Effector memory CD8-positive, alpha-beta T cell (primary cell): ENCODE measurements at regions not wholly inside any gene's neighbourhood (a gene's known extent, or its start where the extent isn't known, plus 50 kb on each side); places are given as distances from the start of the nearest gene placed in this dataset.
"Not testable (repeated sequence)": the region's sequence is repeated elsewhere in the genome, so short reads cannot be mapped to it uniquely, and the experiment has no call there.

ENCODE experiments used
- ATAC-seq: fragments of 150-1000 bp; cut with Tn5 transposase; replicated peaks from 2 replicates; pipeline ENCODE4 v1.10.0; 2021; ENCODE audit warnings: mild to moderate bottlenecking, moderate library complexity
- DNase-seq, 3 experiments: peaks; one replicate each; pipeline ENCODE4 v3.0.0; 2021
- H3K27ac Mint-ChIP-seq, 2 donors: one replicate each; pipeline ENCODE4 v1.8.0; 2022; ENCODE audit warnings: mild to moderate bottlenecking in 2 of 2, mixed read lengths in 2 of 2, moderate library complexity in 2 of 2
- H3K27me3 Mint-ChIP-seq, 2 donors: one replicate each; pipeline ENCODE4 v1.8.0; 2022; ENCODE audit warnings: mixed read lengths in 2 of 2
- H3K36me3 Mint-ChIP-seq: one replicate; pipeline ENCODE4 v1.8.0; 2022; ENCODE audit warnings: mild to moderate bottlenecking, moderate library complexity, mixed read lengths; ENCODE audit not compliant: insufficient read depth
- H3K4me1 Mint-ChIP-seq, 2 donors: one replicate each; pipeline ENCODE4 v1.8.0; 2022; ENCODE audit warnings: low read depth in 2 of 2, mixed read lengths in 2 of 2
- H3K4me3 Mint-ChIP-seq, 2 donors: one replicate each; pipeline ENCODE4 v1.8.0; 2022; ENCODE audit warnings: mild to moderate bottlenecking in 2 of 2, mixed read lengths in 2 of 2, moderate library complexity in 2 of 2
- H3K9me3 Mint-ChIP-seq, 2 donors: one replicate each; pipeline ENCODE4 v1.8.0; 2022; ENCODE audit warnings: mixed read lengths in 2 of 2

DNA sequence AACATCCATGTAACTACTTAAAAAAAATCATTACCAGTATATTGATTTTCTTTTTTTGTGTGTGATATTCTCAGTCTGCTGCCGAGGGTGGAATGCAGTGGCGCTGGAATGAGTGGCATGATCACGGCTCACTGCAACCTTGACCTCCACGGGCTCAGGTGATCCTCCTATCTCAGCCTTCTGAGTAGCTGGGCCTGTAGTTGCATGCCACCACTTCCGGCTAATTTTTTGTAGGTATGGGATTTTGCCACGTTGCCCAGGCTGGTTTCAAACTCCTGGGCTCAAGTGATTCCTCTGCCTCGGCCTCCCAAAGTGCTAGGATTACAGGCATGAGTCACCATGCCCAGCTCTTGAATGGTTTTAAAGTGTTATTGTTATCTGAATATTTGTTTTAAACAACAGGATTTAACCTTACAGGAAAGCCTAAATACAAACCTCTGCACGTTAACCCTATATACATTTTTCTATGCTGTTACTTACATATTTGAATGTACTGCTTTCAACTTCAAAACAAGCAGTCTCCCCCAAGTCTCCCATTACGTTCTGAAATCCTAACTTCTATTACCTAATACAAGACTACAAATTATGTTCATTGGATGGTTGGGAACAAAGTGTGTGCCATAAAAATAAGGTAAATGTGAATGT is 61.7 kb downstream of the KPNA2 start:
- no peak overlapping the region for H3K4me3 Mint-ChIP-seq
- peaks cover 3 to 9% of the 10 kb centered on the region in 2 donors for H3K4me1 Mint-ChIP-seq

DNA sequence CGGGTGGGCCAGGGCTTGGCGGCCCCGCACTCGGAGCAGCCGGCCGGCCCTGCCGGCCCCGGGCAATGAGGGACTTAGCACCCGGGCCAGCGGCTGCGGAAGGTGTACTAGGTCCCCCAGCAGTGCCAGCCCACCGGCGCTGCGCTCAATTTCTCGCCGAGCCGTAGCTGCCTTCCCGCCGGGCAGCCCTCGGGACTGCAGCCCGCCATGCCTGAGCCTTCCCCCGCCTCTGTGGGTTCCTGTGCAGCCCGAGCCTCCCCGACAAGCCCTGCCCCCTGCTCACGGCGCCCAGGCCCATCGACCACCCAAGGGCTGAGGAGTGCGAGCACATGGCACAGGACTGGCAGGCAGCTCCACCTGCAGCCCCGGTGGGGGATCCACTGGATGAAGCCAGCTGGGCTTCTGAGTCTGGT is 63.8 kb downstream of the KPNA2 start:
- H3K27me3 Mint-ChIP-seq, H3K36me3 Mint-ChIP-seq: not testable (repeated sequence)
- peaks cover 17 to 18% of the 10 kb centered on the region in 2 donors for H3K4me1 Mint-ChIP-seq

More for the DNA sequence above, 61.7 kb downstream of the KPNA2 start:
- DNase-seq (no peak), ATAC-seq (no peak)
- Mint-ChIP-seq H3K27me3 (no peaks in the 10 kb centered on the region), H3K9me3 (no peaks in the 10 kb centered on the region), H3K27ac (no peak overlapping the region), H3K36me3 (peaks cover 7% of the 10 kb centered on the region)

DNA sequence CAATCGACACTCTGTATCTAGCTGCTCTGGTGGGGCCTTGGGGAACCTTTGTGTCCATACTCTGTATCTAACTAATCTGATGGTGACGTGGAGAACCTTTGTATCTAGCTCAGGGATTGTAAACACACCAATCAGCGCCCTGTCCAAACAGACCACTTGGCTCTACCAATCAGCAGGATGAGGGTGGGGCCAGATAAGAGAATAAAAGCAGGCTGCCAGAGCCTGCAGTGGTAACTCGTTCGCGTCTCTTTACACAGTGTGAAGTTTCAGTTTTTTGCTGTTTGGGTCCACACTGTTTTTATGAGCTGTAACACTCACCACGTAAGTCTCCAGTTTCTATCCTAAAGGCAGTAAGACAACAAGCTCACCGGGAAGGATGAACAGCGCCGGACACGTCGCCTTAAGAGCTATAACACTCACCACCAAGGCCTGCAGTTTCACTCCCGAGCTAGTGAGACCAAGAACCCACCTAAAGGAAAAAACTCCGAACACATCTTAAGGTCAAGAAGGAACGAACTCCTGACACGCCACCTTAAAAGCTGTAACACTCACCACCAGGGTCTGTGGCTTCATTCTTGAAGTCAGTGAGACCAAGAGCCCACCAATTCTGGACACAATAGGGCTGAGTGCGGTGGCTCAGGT is 64.6 kb downstream of the KPNA2 start:
- no peaks in the 10 kb centered on the region for H3K9me3 Mint-ChIP-seq
- H3K4me1 Mint-ChIP-seq, result peaks cover 22% of the 10 kb centered on the region in 2 donors
- no peak for ATAC-seq
- peak overlapping the region; percentile 94 for H3K4me3 Mint-ChIP-seq
- peaks cover 8% of the 10 kb centered on the region for H3K36me3 Mint-ChIP-seq
- H3K27me3 Mint-ChIP-seq, result no peaks in the 10 kb centered on the region
- DNase-seq, result no peak
- peak overlapping the region in 1 of 2 donors; percentile 97 for H3K27ac Mint-ChIP-seq

More for the DNA sequence above, 63.8 kb downstream of the KPNA2 start:
- not testable (repeated sequence) for H3K27ac Mint-ChIP-seq, H3K4me3 Mint-ChIP-seq, H3K9me3 Mint-ChIP-seq, ATAC-seq, DNase-seq

DNA sequence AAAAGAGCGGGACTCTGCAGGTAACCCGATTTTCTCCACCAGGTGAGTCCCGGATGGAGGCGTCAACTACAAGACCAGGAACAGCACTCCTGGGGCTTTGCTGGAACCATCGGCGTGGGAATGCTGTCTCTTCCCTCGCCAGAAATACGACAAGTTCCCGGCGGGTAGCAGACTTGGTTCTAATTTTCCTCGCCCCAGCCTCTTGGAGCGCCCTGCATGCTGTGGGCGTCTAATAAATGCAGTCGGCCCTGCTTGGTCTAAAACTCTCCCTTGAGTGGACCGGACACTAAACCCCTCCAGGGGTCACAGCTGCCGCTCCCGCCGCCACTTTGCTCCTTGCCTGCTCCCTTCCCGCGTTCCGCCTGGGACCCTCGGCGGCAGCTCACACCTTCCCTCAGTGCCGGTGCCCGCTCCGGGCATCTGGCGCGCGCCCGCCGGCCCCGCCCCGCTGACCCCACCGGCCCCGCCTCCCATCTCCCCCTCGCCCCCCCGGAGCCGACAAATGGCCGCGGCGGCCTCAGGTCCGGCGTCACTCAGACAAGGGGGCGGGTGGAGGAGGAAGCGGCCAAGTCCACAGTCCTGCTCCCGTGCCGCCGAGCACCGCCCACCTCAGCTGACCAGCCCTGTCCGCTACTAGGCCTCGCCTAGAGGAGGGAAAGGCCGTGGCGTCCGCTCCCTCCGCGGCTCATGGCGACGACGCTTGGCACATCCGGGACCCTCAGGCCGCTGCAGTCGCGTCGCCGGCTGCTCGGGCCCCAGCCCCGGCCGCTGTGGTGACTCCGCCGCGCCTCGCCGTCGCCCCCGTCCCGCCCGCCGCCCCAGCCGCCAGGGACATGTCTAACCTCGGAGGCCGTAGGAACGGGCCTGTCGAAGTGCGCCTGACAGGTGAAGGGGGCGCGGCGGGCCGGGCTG is 65.8 kb downstream of the KPNA2 start:
- Mint-ChIP-seq H3K27ac (peak overlapping the region; percentile 97), H3K4me3 (peak overlapping the region; percentile 94), H3K27me3 (no peaks in the 10 kb centered on the region), H3K4me1 (peaks cover 27% of the 10 kb centered on the region in 2 donors), H3K36me3 (peaks cover 13% of the 10 kb centered on the region), H3K9me3 (no peaks in the 10 kb centered on the region)
- ATAC-seq (peak; percentile 74), DNase-seq (peak; percentile 54 to 58 (median 56))

DNA sequence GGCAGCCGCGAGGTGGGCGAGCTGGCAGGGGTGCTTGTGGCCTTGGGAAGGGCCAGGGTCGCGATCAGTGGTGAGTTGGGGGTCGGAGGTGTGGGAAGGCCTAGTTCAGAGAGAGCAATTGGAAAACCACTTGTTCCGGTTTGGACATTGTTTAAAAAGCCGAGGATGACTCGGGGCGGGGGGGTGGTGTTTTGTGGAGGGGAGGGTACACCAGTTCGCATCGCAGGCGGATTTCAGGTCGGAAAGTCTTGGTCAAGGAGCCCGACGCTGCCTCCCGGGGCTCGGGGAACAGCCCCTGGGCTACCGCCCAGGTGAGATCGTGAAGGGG is 66.4 kb downstream of the KPNA2 start:
- DNase-seq, result no peak
- peak overlapping the region; percentile 94 for H3K4me3 Mint-ChIP-seq
- ATAC-seq, result peak; percentile 1
- H3K36me3 Mint-ChIP-seq, result peaks cover 14% of the 10 kb centered on the region
- H3K4me1 Mint-ChIP-seq, result peaks cover 32 to 33% of the 10 kb centered on the region in 2 donors
- H3K27ac Mint-ChIP-seq, result peak overlapping the region; percentile 97
- no peaks in the 10 kb centered on the region for H3K27me3 Mint-ChIP-seq
- no peaks in the 10 kb centered on the region for H3K9me3 Mint-ChIP-seq

DNA sequence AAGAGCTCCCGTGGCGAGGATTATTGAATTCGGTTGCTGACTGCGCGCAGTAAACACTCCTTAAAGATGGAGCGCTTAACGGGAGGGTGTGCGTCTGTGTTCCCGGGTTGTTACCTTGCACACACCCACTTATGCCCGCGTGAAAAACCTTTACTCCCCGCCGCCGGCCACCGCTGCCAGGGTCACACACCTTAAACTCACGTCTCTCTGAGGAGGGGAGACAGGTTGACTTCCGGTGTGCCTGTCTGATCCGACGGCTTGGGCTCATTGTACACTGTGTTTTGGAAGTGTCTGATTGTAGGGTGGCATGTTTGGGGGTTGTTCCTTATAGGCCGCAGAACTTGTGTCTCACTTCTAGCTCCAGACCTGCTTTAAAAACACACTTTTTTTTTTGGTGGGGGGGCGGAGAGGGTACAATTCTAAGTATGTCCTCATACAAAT is 66.8 kb downstream of the KPNA2 start:
- Mint-ChIP-seq H3K9me3 (no peaks in the 10 kb centered on the region), H3K27me3 (no peaks in the 10 kb centered on the region), H3K36me3 (peaks cover 18% of the 10 kb centered on the region), H3K4me3 (peak overlapping the region; percentile 94), H3K4me1 (peaks cover 35 to 37% of the 10 kb centered on the region in 2 donors), H3K27ac (peak overlapping the region; percentile 97)
- DNase-seq (peak in 1 of 3 experiments; percentile 31), ATAC-seq (peak; percentile 33)

DNA sequence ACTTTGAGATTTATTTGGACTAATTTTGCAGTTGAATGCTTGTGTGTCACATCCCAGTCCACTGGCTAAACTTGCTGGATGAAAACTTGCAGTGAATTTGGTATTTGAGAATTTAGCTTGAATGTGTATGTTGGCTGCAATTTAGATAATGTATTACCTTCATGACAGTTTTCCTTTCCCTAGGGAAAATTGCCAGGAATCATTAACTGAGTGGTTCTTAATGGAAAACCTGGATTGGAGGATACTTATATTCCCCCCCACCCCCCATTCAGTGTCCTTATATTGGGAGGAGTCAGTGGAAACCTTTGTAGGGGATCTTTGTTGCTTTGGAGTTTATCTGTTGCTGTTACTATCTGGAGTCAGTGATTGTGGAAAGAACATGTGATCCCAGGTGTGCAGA is 67.6 kb downstream of the KPNA2 start:
- no peak for DNase-seq
- Mint-ChIP-seq H3K27me3 (no peaks in the 10 kb centered on the region), H3K36me3 (peaks cover 18% of the 10 kb centered on the region), H3K27ac (peak overlapping the region; percentile 97), H3K4me1 (peaks cover 37 to 41% of the 10 kb centered on the region in 2 donors), H3K4me3 (peak overlapping the region; percentile 94), H3K9me3 (no peaks in the 10 kb centered on the region)
- ATAC-seq, result no peak

DNA sequence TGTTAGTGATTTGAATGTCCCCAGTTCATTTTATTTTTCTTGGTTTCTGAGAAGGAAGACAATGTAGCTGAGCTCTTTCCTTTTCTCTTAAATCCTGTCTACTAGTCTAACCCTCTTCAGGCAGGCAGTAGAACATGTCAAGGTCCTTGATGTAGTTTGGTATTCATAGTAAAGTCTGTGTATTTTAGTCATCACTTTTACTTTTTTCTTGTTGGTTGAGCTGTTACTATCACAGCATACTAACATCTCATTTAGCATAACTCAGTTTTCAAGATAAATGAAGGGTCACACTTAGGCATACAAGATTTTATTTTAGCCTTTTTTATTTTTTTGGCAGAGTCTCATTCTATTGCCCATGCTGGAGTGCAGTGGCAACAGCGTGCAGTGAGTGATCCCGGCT is 70.5 kb downstream of the KPNA2 start:
- H3K4me1 Mint-ChIP-seq, result peaks cover 33 to 49% of the 10 kb centered on the region in 2 donors
- H3K9me3 Mint-ChIP-seq, result no peaks in the 10 kb centered on the region
- DNase-seq (no peak), ATAC-seq (no peak)
- no peak overlapping the region for H3K4me3 Mint-ChIP-seq
- peak overlapping the region; percentile 39 to 77 for H3K27ac Mint-ChIP-seq
- H3K36me3 Mint-ChIP-seq, result peaks cover 24% of the 10 kb centered on the region
- H3K27me3 Mint-ChIP-seq, result no peaks in the 10 kb centered on the region

DNA sequence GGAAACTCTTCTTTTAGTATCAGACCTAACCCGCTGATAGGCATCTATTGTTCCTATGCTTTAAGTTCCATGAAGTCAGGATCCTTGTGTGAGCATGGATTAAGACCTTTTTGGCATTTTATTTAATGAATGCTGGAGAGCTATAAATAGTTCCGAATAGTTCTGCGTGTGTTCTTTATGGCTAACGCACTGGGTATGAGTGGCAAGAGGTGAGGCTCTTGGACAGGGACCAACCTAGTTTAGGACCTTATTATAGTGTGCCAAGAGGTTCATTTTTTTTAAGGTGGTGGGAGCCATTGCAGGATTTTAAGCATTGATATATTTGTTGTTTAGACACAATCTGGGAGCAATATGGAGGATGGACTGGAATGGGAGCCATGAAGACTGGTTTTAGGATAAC is 71.8 kb downstream of the KPNA2 start:
- Mint-ChIP-seq H3K9me3 (no peaks in the 10 kb centered on the region), H3K4me3 (peak overlapping the region in 1 of 2 donors; percentile 18), H3K27ac (peak overlapping the region in 1 of 2 donors; percentile 39), H3K4me1 (peaks cover 29 to 45% of the 10 kb centered on the region in 2 donors), H3K27me3 (no peaks in the 10 kb centered on the region), H3K36me3 (peaks cover 25% of the 10 kb centered on the region)
- no peak for DNase-seq
- no peak for ATAC-seq

DNA sequence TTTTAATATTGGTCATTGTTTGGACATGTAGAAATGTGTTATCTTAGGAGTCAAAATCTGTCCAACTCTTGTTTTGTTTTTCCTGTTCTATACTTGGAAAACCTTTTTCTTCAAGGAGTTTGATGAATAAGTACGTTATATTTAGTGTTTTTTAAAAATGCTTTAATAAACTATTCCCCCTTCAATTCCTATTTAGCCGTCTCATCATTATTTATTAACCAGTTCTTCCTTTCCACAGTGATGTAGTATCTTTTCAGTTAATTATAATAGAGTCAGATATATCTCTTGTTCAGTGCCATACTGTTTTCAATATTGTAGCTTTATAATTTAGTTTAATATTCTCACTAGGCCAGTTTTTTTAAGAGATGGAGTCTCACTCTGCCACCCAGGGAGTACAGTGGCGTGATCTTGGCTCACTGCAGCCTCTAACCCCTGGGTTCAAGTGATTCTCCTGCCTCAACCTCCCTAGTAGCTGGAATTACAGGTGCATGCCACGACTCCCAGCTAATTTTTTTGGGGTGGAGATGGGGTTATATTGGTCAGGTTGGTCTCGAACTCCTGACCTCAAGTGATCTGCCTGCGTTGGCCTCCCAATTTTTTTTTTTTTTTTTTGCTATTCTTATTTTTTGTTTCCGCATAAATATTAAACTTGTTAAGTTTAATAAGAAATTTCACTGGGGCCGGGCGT is 72.9 kb downstream of the KPNA2 start:
- Mint-ChIP-seq H3K36me3 (peaks cover 25% of the 10 kb centered on the region), H3K9me3 (no peaks in the 10 kb centered on the region), H3K4me1 (peaks cover 23 to 46% of the 10 kb centered on the region in 2 donors), H3K4me3 (no peak overlapping the region), H3K27ac (peak overlapping the region in 1 of 2 donors; percentile 73), H3K27me3 (no peaks in the 10 kb centered on the region)
- no peak for DNase-seq
- no peak for ATAC-seq

DNA sequence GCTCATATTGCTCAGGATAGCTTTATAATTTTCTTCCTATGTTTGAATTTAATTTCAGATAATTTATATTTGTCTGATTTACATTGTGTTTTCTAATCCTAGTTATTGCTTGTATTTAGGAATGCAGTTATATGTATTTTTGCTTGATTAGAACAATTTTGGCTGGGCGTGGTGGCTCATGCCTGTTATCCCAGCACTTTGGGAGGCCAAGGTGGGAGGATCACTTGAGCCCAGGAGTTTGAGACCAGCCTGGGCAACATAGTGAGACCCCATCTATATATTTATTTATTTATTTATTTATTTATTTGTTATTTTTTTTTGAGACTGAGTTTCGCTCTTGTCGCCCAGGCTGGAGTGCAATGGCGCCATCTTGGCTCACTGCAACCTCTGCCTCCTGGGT is 73.9 kb downstream of the KPNA2 start:
- not testable (repeated sequence) for H3K27me3 Mint-ChIP-seq, H3K27ac Mint-ChIP-seq, H3K9me3 Mint-ChIP-seq, H3K4me3 Mint-ChIP-seq, DNase-seq, ATAC-seq
- H3K4me1 Mint-ChIP-seq, result peaks cover 21 to 40% of the 10 kb centered on the region in 2 donors
- peaks cover 25% of the 10 kb centered on the region for H3K36me3 Mint-ChIP-seq

DNA sequence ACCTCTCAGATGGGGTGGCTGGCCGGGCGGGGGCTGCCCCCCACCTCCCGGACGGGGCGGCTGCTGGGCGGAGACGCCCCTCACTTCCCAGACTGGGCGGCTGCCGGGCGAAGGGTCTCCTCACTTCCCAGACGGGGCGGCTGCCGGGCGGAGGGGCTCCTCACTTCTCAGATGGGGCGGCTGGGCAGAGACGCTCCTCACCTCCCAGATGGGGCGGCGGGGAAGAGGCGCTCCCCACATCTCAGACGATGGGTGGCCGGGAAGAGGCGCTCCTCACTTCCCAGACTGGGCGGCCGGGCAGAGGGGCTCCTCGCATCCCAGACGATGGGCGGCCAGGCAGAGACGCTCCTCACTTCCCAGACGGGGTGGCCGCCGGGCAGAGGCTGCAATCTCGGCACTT is 80.7 kb downstream of the KPNA2 start:
- peaks cover 57% of the 10 kb centered on the region for H3K36me3 Mint-ChIP-seq

DNA sequence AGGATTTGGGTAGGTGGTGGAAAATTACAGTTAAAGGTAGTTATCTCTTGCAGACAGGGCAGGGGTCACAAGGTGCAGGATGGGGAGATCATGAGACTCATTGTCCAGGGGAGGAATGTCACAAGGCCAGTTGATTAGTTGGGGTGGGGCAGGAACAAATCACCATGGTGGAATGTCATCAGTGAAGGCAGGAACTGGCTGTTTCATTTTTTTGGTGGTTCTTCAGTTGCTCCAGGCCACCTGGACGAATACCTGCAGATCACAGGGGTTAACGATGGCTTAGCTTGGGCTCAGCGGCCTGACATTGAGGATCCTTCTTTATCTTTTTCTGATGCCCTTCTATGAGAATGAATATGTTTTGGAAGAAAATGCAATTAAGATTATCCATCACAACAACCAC is 87.1 kb downstream of the KPNA2 start:
- Mint-ChIP-seq H3K4me3 (no peak overlapping the region), H3K9me3 (no peaks in the 10 kb centered on the region), H3K27me3 (no peaks in the 10 kb centered on the region), H3K4me1 (peaks cover 8 to 20% of the 10 kb centered on the region in 2 donors), H3K27ac (no peak overlapping the region), H3K36me3 (peaks cover 57% of the 10 kb centered on the region)
- no peak for DNase-seq
- ATAC-seq, result no peak

More for the DNA sequence above, 80.7 kb downstream of the KPNA2 start:
- ATAC-seq, H3K27me3 Mint-ChIP-seq, DNase-seq, H3K27ac Mint-ChIP-seq, H3K4me1 Mint-ChIP-seq, H3K4me3 Mint-ChIP-seq, H3K9me3 Mint-ChIP-seq: not testable (repeated sequence)
